ENCODE measurements at regions not wholly inside any gene's neighbourhood (a gene's known extent, or its start where the extent isn't known, plus 50 kb on each side); places are given as distances from the start of the nearest gene placed in this dataset.

DNA sequence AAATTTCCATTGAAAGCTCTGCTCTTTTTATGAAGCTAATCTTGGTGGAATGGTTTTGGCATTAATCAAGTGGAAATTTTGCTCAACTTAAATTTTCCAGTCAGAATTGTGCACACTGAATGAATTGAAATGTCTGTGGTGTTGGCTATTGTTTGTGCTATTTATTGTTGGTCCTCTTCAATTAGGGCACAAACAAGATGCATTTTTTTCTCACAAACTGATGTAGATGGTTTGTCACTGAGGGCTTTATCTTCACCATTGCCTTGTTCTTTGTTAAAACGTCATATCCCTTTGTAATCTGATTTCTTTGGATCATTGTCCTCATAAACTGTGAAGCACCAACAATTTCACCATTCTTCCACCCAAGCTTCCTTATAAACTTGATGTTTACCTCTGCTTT is 152.1 kb upstream of the RHOBTB1 start:
- peaks cover 38% of the 10 kb centered on the region for H3K4me1 Mint-ChIP-seq (ENCODE audit: unreplicated experiment)
- H3K27ac Mint-ChIP-seq (ENCODE audit: unreplicated experiment): no peak overlapping the region
- DNase-seq (ENCODE audit: extremely low spot score, unreplicated experiment): no peak
- no peaks in the 10 kb centered on the region for H3K9me3 Mint-ChIP-seq (ENCODE audit: unreplicated experiment)
- no peak overlapping the region for H3K4me3 Mint-ChIP-seq (ENCODE audit: unreplicated experiment)
- peaks cover 23% of the 10 kb centered on the region for H3K27me3 Mint-ChIP-seq (ENCODE audit: unreplicated experiment)
- H3K36me3 Mint-ChIP-seq (ENCODE audit: unreplicated experiment): no peaks in the 10 kb centered on the region
- TF ChIP-seq, protein P1, sequence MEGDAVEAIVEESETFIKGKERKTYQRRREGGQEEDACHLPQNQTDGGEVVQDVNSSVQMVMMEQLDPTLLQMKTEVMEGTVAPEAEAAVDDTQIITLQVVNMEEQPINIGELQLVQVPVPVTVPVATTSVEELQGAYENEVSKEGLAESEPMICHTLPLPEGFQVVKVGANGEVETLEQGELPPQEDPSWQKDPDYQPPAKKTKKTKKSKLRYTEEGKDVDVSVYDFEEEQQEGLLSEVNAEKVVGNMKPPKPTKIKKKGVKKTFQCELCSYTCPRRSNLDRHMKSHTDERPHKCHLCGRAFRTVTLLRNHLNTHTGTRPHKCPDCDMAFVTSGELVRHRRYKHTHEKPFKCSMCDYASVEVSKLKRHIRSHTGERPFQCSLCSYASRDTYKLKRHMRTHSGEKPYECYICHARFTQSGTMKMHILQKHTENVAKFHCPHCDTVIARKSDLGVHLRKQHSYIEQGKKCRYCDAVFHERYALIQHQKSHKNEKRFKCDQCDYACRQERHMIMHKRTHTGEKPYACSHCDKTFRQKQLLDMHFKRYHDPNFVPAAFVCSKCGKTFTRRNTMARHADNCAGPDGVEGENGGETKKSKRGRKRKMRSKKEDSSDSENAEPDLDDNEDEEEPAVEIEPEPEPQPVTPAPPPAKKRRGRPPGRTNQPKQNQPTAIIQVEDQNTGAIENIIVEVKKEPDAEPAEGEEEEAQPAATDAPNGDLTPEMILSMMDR (IDR thresholded peaks at IDR 0.05): no peak

DNA sequence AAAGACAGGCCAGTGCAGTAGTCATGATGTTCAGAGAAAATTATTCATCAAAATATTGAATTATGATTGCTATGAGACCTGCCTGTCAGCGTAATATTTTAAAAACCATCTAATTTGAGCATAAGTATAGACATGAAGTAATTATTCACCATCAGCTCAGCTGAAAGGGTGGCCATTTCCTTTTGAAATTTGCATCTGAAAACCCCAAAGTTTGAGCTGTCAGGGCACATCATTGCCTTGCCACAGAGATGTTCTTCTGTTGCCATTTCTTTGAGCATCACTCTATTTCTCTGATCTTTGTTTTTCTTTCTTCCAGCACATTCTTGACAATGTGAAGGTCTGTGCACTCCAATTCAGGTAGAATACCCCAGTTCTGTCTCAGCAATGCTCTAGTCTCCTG is 147.5 kb upstream of the RHOBTB1 start:
- H3K27ac Mint-ChIP-seq (ENCODE audit: unreplicated experiment): no peak overlapping the region
- no peak overlapping the region for H3K4me3 Mint-ChIP-seq (ENCODE audit: unreplicated experiment)
- DNase-seq (ENCODE audit: extremely low spot score, unreplicated experiment): no peak
- H3K9me3 Mint-ChIP-seq (ENCODE audit: unreplicated experiment): no peaks in the 10 kb centered on the region
- H3K36me3 Mint-ChIP-seq (ENCODE audit: unreplicated experiment): no peaks in the 10 kb centered on the region
- peaks cover 38% of the 10 kb centered on the region for H3K27me3 Mint-ChIP-seq (ENCODE audit: unreplicated experiment)
- TF ChIP-seq, protein P1 (IDR thresholded peaks at IDR 0.05): no peak
- H3K4me1 Mint-ChIP-seq (ENCODE audit: unreplicated experiment): no peaks in the 10 kb centered on the region

DNA sequence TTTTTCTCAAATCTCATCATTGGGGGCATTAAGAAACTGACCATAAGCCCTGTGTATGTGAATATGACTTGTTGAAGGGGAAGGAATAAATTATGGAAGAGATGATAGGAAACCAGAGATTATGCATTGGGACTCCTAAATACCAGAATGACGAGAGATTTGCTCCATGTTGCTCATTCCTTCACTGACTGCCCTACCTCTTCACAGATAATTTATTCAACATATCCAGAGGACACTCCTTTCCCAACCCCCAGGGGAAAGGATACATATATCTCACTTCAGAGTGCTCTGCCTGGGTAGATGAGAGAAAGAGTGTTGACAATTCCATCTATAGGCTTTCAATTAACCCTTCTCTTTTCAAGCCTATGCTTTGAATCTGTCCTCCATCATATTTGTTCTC is 145.3 kb upstream of the RHOBTB1 start:
- H3K27ac Mint-ChIP-seq (ENCODE audit: unreplicated experiment): no peak overlapping the region
- H3K9me3 Mint-ChIP-seq (ENCODE audit: unreplicated experiment): peaks cover 10% of the 10 kb centered on the region
- H3K27me3 Mint-ChIP-seq (ENCODE audit: unreplicated experiment): peaks cover 46% of the 10 kb centered on the region
- TF ChIP-seq, protein P1 (IDR thresholded peaks at IDR 0.05): no peak
- no peak overlapping the region for H3K4me3 Mint-ChIP-seq (ENCODE audit: unreplicated experiment)
- no peaks in the 10 kb centered on the region for H3K4me1 Mint-ChIP-seq (ENCODE audit: unreplicated experiment)
- DNase-seq (ENCODE audit: extremely low spot score, unreplicated experiment): no peak
- no peaks in the 10 kb centered on the region for H3K36me3 Mint-ChIP-seq (ENCODE audit: unreplicated experiment)

DNA sequence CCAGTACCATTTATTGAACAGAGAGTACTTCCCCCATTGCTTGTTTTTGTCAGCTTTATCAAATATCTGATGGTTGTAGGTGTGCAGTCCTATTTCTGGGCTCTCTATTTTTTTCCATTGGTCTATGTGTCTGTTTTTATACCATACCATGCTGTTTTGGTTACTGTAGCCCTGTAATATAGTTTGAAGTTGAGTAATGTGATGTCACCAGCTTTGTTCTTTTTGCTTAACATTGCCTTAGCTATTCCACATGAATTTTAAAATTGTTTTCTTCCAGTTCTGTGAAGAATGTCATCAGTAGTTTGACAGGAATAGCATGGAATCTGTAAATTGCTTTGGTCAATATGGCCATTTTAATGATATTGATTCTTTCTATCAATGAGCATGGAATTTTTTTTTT is 140.5 kb upstream of the RHOBTB1 start:
- Mint-ChIP-seq H3K36me3 (ENCODE audit: unreplicated experiment) (no peaks in the 10 kb centered on the region), H3K27ac (ENCODE audit: unreplicated experiment) (no peak overlapping the region), H3K27me3 (ENCODE audit: unreplicated experiment) (peaks cover 24% of the 10 kb centered on the region), H3K4me3 (ENCODE audit: unreplicated experiment) (no peak overlapping the region), H3K9me3 (ENCODE audit: unreplicated experiment) (peaks cover 13% of the 10 kb centered on the region), H3K4me1 (ENCODE audit: unreplicated experiment) (no peaks in the 10 kb centered on the region)
- TF ChIP-seq, protein P1 (IDR thresholded peaks at IDR 0.05): no peak
- DNase-seq (ENCODE audit: extremely low spot score, unreplicated experiment): no peak

DNA sequence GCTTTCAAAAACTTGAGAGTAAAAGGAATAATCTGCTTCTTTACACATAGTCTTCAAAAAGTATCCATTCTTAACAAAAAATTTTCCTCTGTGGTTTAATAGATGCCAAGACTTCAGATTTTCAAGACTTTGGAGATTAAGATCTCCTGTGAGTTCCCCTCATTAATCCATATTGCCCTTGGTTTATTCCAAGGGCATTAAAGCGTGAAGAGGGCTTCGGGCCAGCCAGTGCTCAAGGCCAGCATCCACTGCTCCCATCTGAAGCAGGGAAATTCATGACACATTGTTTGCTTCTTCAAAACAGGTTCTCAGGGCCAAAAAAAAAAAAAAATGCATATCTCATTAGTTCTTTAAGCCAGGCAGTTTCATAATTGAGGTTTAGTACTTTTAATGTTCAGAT is 137.3 kb upstream of the RHOBTB1 start:
- TF ChIP-seq, protein P1 (IDR thresholded peaks at IDR 0.05): no peak
- Mint-ChIP-seq H3K4me3 (ENCODE audit: unreplicated experiment) (no peak overlapping the region), H3K4me1 (ENCODE audit: unreplicated experiment) (peaks cover 4% of the 10 kb centered on the region), H3K9me3 (ENCODE audit: unreplicated experiment) (peaks cover 12% of the 10 kb centered on the region), H3K36me3 (ENCODE audit: unreplicated experiment) (no peaks in the 10 kb centered on the region), H3K27ac (ENCODE audit: unreplicated experiment) (no peak overlapping the region), H3K27me3 (ENCODE audit: unreplicated experiment) (peaks cover 28% of the 10 kb centered on the region)
- DNase-seq (ENCODE audit: extremely low spot score, unreplicated experiment): no peak

Measured in osteocyte (in vitro differentiated cells).